Activated CD4-positive, alpha-beta T cell treated with anti-CD3 and anti-CD28 coated beads, Interleukin-10, Interleukin-2, amounts not matched to agents 100 ng/mL and 50 ng/mL, durations not matched to agents 16 hours and 8 hours (primary cell): ENCODE measurements at regions not wholly inside any gene's neighbourhood (a gene's known extent, or its start where the extent isn't known, plus 50 kb on each side); places are given as distances from the start of the nearest gene placed in this dataset.

ENCODE experiments used
- DNase-seq: peaks from one replicate; pipeline ENCODE4 v3.0.0-alpha.2; 2020

GRCh38 chr4:110271986-110272385 is 73.6 kb upstream of the ELOVL6 start:
- DNase-seq: no peak

- no peak for DNase-seq
These were observed 72.2 kb upstream of the ELOVL6 start for GRCh38 chr4:110270492-110271197.

- DNase-seq: no peak
These were observed 70.4 kb upstream of the ELOVL6 start for GRCh38 chr4:110268790-110269189.

GRCh38 chr4:110268352-110268751 is 69.9 kb upstream of the ELOVL6 start:
- DNase-seq: peak; percentile 65

GRCh38 chr4:110266136-110266535 is 67.7 kb upstream of the ELOVL6 start:
- no peak for DNase-seq

GRCh38 chr4:110265001-110265400 is 66.6 kb upstream of the ELOVL6 start:
- DNase-seq: no peak

GRCh38 chr4:110260299-110260698 is 61.9 kb upstream of the ELOVL6 start:
- no peak for DNase-seq

GRCh38 chr4:110250023-110250387 is 51.6 kb upstream of the ELOVL6 start:
- DNase-seq: no peak

- no peak for DNase-seq
These were observed 50.4 kb upstream of the ELOVL6 start for GRCh38 chr4:110248831-110249253.
